A549 (cell line): ENCODE measurements at regions not wholly inside any gene's neighbourhood (a gene's known extent, or its start where the extent isn't known, plus 50 kb on each side); places are given as distances from the start of the nearest gene placed in this dataset.
A peak's percentile ranks its signal among the peaks of the same experiment; 100 is the strongest.

Experiments
- ATAC-seq, 2 experiments: fragments of 200-7000 bp in 1 of 2; fragments of >200 bp in 1 of 2; cut with Nextera tagmentation in 1 of 2; cut with Tn5 transposase in 1 of 2; 3 replicates each; pipeline versions ENCODE4 v1.8.0 to v1.9.1; 2018 to 2020; ENCODE audit warnings: mild to moderate bottlenecking in 1 of 2, moderate library complexity in 1 of 2
- CTCF ChIA-PET: fragments of 300-600 bp; sonication (Branson Sonifier 250); formaldehyde crosslinking; extraction: SDS; loops from one replicate; lab custom pipeline; 2021; ENCODE audit warnings: antibody characterized with exemption, inconsistent platforms; lab: Yijun Ruan, JAX
- POLR2A ChIA-PET: fragments of 350-600 bp; formaldehyde crosslinking; extraction: SDS; loops from one replicate; lab custom pipeline; 2021; ENCODE audit warnings: antibody characterized with exemption, inconsistent platforms; lab: Yijun Ruan, JAX
- DNase-seq, 2 experiments: peaks; one replicate each; pipeline versions ENCODE4 v3.0.0 to v3.0.0-alpha.2; 2011 to 2016; ENCODE audit warnings: low read depth in 1 of 2, low spot score in 1 of 2
- FAIRE-seq: peaks from 2 replicates; lab custom pipeline; 2011; peaks lifted over from hg19 to GRCh38; lab: Jason Lieb, UNC
- H3K27ac ChIP-seq, 2 experiments: fragments of >200 bp; sonication (Bioruptor Twin); formaldehyde crosslinking; 3 replicates each; pipeline ENCODE4 v1.5.1; 2016 to 2017
- H3K4me1 ChIP-seq: fragments of >200 bp; sonication (Bioruptor Twin); formaldehyde crosslinking; 3 replicates; pipeline ENCODE4 v1.6.1; 2016
- H3K4me2 ChIP-seq: fragments of >200 bp; sonication (Bioruptor Twin); formaldehyde crosslinking; 3 replicates; pipeline ENCODE4 v1.6.1; 2016
- H3K4me3 ChIP-seq: fragments of >200 bp; sonication (Bioruptor Twin); formaldehyde crosslinking; 3 replicates; pipeline ENCODE4 v1.5.1; 2016
- H3K9me3 ChIP-seq: fragments of >200 bp; sonication (Bioruptor Twin); formaldehyde crosslinking; 3 replicates; pipeline ENCODE4 v1.6.1; 2016
- BCL3 ChIP-seq: fragments of >200 bp; sonication (Bioruptor Twin); formaldehyde crosslinking; IDR thresholded peaks from 3 replicates; pipeline ENCODE4 v1.6.1; 2016
- BHLHE40 ChIP-seq: IDR thresholded peaks from 2 replicates; pipeline ENCODE4 v1.6.1; 2012; ENCODE audit warnings: low read depth, low read length, inconsistent platforms
- CBX8 ChIP-seq: fragments of 200-600 bp; sonication (generic); IDR thresholded peaks from 2 replicates; pipeline ENCODE4 v1.6.1; 2016
- ELK1 ChIP-seq: fragments of 150-350 bp; IDR thresholded peaks from 2 replicates; pipeline ENCODE4 v1.6.1; 2014; ENCODE audit warnings: low read depth, mild to moderate bottlenecking, low read length
- EP300 ChIP-seq, 2 experiments: fragments of >200 bp; sonication (Bioruptor Twin); formaldehyde crosslinking; IDR thresholded peaks; 2 replicates in 1 of 2; 3 replicates in 1 of 2; pipeline ENCODE4 v1.6.1; 2016 to 2017
- HES2 ChIP-seq: fragments of >200 bp; sonication (Bioruptor Twin); formaldehyde crosslinking; IDR thresholded peaks from 2 replicates; pipeline ENCODE4 v1.6.1; 2016
- HEYL ChIP-seq: fragments of 250-450 bp; sonication (Bioruptor Pico); IDR thresholded peaks from 2 replicates; pipeline ENCODE4 v1.8.0; 2021; ENCODE audit warnings: mild to moderate bottlenecking, moderate library complexity
- HOXB13 ChIP-seq: fragments of 250-450 bp; sonication (Bioruptor Pico); IDR thresholded peaks from 2 replicates; pipeline ENCODE4 v1.5.0; 2020; ENCODE audit warnings: low read depth, mild to moderate bottlenecking, moderate library complexity
- HOXB5 ChIP-seq: fragments of 250-450 bp; sonication (Bioruptor Pico); IDR thresholded peaks from 2 replicates; pipeline ENCODE4 v1.5.0; 2020; ENCODE audit warnings: mild to moderate bottlenecking, moderate library complexity
- JUN ChIP-seq, 2 experiments: fragments of >200 bp; sonication (Bioruptor Twin); formaldehyde crosslinking; IDR thresholded peaks; 2 replicates in 1 of 2; 3 replicates in 1 of 2; pipeline ENCODE4 v1.6.1; 2016 to 2017
- JUNB ChIP-seq: fragments of >200 bp; sonication (Bioruptor Twin); formaldehyde crosslinking; IDR thresholded peaks from 2 replicates; pipeline ENCODE4 v1.6.1; 2016
- KDM1A ChIP-seq: fragments of 200-600 bp; sonication (generic); IDR thresholded peaks from 2 replicates; pipeline ENCODE4 v1.6.1; 2016; ENCODE audit warnings: low read depth, mild to moderate bottlenecking
- MAFK ChIP-seq: fragments of 450-650 bp; IDR thresholded peaks from 2 replicates; pipeline ENCODE4 v1.6.1; 2014; ENCODE audit not compliant: partially characterized antibody
- MAX ChIP-seq: IDR thresholded peaks from 2 replicates; pipeline ENCODE4 v1.6.1; 2012
- MYC ChIP-seq: IDR thresholded peaks from 2 replicates; pipeline ENCODE4 v1.6.1; 2012; ENCODE audit warnings: mild to moderate bottlenecking, inconsistent platforms, low read length, improper control_type of control experiment, borderline replicate concordance
- PHF8 ChIP-seq: fragments of 200-600 bp; sonication (generic); IDR thresholded peaks from 2 replicates; pipeline ENCODE4 v1.6.1; 2016; ENCODE audit warnings: low read depth, mild to moderate bottlenecking, antibody characterized with exemption, moderate library complexity, borderline replicate concordance
- POLR2A ChIP-seq: IDR thresholded peaks from 2 replicates; pipeline ENCODE4 v1.6.1; 2012; ENCODE audit warnings: mild to moderate bottlenecking, low read length
- POLR2AphosphoS2 ChIP-seq: conservative IDR thresholded peaks from 2 replicates; pipeline ENCODE4 v1.6.1; 2012; ENCODE audit warnings: low read length, improper control_type of control experiment, inconsistent platforms
- RARB ChIP-seq: fragments of 250-450 bp; sonication (Bioruptor Pico); IDR thresholded peaks from 2 replicates; pipeline ENCODE4 v1.8.0; 2021; ENCODE audit warnings: mild to moderate bottlenecking, moderate library complexity
- RCOR1 ChIP-seq: fragments of 150-350 bp; IDR thresholded peaks from 2 replicates; pipeline ENCODE4 v1.6.1; 2014; ENCODE audit warnings: antibody characterized with exemption, low read length, low read depth
- REST ChIP-seq: fragments of 200-600 bp; sonication (generic); IDR thresholded peaks from 2 replicates; pipeline ENCODE4 v1.6.1; 2016; ENCODE audit warnings: antibody characterized with exemption, mild to moderate bottlenecking, moderate library complexity
- RFX5 ChIP-seq: fragments of 450-650 bp; IDR thresholded peaks from 2 replicates; pipeline ENCODE4 v1.7.1; 2014; ENCODE audit warnings: antibody characterized with exemption, mild to moderate bottlenecking, moderate library complexity
- RNF2 ChIP-seq: fragments of 200-600 bp; sonication (generic); IDR thresholded peaks from 2 replicates; pipeline ENCODE4 v1.6.1; 2016; ENCODE audit warnings: low read depth, mild to moderate bottlenecking, antibody characterized with exemption, moderate library complexity, borderline replicate concordance
- ZC3H11A ChIP-seq: fragments of 450-650 bp; IDR thresholded peaks from 2 replicates; pipeline ENCODE4 v1.6.1; 2014; ENCODE audit warnings: antibody characterized with exemption, mild to moderate bottlenecking
- ZNF302 ChIP-seq: fragments of 250-450 bp; sonication (Bioruptor Pico); IDR thresholded peaks from 2 replicates; pipeline ENCODE4 v1.9.0; 2021; ENCODE audit warnings: inconsistent platforms, mild to moderate bottlenecking, moderate library complexity
- ZSCAN20 ChIP-seq: fragments of 250-450 bp; sonication (Bioruptor Pico); IDR thresholded peaks from 2 replicates; pipeline ENCODE4 v1.8.0; 2022; ENCODE audit warnings: mild to moderate bottlenecking, moderate library complexity
- WGBS: methylation state at CpG from one replicate; pipeline ENCODE4 v1.1.6; 2017; ENCODE audit errors: missing lambda C conversion rate; 5-methylcytosine and 5-hydroxymethylcytosine counted together

GRCh38 chr3:145290010-145290409 lies 871.0 kb downstream of the PLOD2 start:
- DNase-seq = no peak
- ChIA-PET POLR2A (no interaction called here), CTCF (no interaction called here)
- 6% methylated on average over 1 of the region's 1 CpG for WGBS
- TF ChIP-seq MAFK (peak; percentile 73), MAX (no peak)
- Histone ChIP-seq H3K27ac (no peak overlapping the region), H3K4me1 (no peaks in the 10 kb centered on the region), H3K4me3 (no peak overlapping the region), H3K9me3 (no peaks in the 10 kb centered on the region; the same call in 2 of the 3 replicates), H3K4me2 (no peak overlapping the region)
- no peak for FAIRE-seq
- ATAC-seq = no peak

- FAIRE-seq (no peak), DNase-seq (no peak), ATAC-seq (no peak)
- WGBS = 11% methylated on average over 1 of the region's 1 CpG
- no peak overlapping the region for H3K4me2 ChIP-seq
- ChIA-PET CTCF (no interaction called here), POLR2A (no interaction called here)
- TF ChIP-seq KDM1A (no peak), POLR2A (no peak), HEYL (CRISPR knock-in tag) (no peak), EP300 (IDR thresholded peaks at IDR 0.05) (no peak), RFX5 (no peak), HOXB5 (CRISPR knock-in tag) (no peak), BHLHE40 (no peak), RARB (CRISPR knock-in tag) (no peak), ZSCAN20 (no peak), HES2 (no peak), PHF8 (no peak), JUNB (no peak), CBX8 (no peak), ELK1 (no peak), HOXB13 (CRISPR knock-in tag) (no peak), POLR2AphosphoS2 (no peak)
- H3K9me3 ChIP-seq = no peaks in the 10 kb centered on the region; the same call in 2 of the 3 replicates
- H3K27ac ChIP-seq = no peak overlapping the region
- H3K4me1 ChIP-seq = no peaks in the 10 kb centered on the region
- H3K4me3 ChIP-seq = no peak overlapping the region
Measured at GRCh38 chr3:145294572-145294971, 866.4 kb downstream of the PLOD2 start.

GRCh38 chr3:145307272-145307671 lies 853.7 kb downstream of the PLOD2 start:
- FAIRE-seq = no peak
- no peak for DNase-seq
- ATAC-seq = no peak
- Histone ChIP-seq H3K9me3 (no peaks in the 10 kb centered on the region; the same call in 2 of the 3 replicates), H3K27ac (no peak overlapping the region), H3K4me3 (no peak overlapping the region), H3K4me1 (no peaks in the 10 kb centered on the region)
- POLR2A ChIA-PET = no interaction called here
- CTCF ChIA-PET = no interaction called here
- TF ChIP-seq BCL3 (no peak), MAFK (peak; percentile 86)
- TF ChIP-seq, all 56 proteins: peak for 1
- no peak overlapping the region for H3K4me2 ChIP-seq

- ChIA-PET CTCF (no interaction called here), POLR2A (no interaction called here)
- ATAC-seq (no peak), DNase-seq (no peak), FAIRE-seq (no peak)
- Histone ChIP-seq H3K4me3 (no peak overlapping the region), H3K4me2 (no peak overlapping the region), H3K27ac (no peak overlapping the region), H3K4me1 (no peaks in the 10 kb centered on the region), H3K9me3 (no peaks in the 10 kb centered on the region)
- WGBS = 43% methylated on average over 2 of the region's 2 CpGs
- no peak for TF ChIP-seq ZC3H11A
- TF ChIP-seq JUN (IDR thresholded peaks at IDR 0.05) = no peak
- no peak for TF ChIP-seq HEYL (CRISPR knock-in tag)
- TF ChIP-seq ZNF302 (CRISPR knock-in tag) = no peak
- no peak for TF ChIP-seq MAX
- TF ChIP-seq RNF2 = no peak
- no peak for TF ChIP-seq RCOR1
- TF ChIP-seq RFX5 = no peak
- TF ChIP-seq REST = no peak
- no peak for TF ChIP-seq MYC
- no peak for TF ChIP-seq BCL3
Measured at GRCh38 chr3:145313751-145314150, 847.2 kb downstream of the PLOD2 start.
